Keratinocyte (primary cell): ENCODE measurements at regions not wholly inside any gene's neighbourhood (a gene's known extent, or its start where the extent isn't known, plus 50 kb on each side); places are given as distances from the start of the nearest gene placed in this dataset.

Experiments used
- DNase-seq: peaks from one replicate; pipeline ENCODE4 v3.0.0-alpha.2; 2011; ENCODE audit warnings: low read depth, missing footprints, low spot score
- FAIRE-seq: peaks from 2 replicates; lab custom pipeline; 2011; peaks lifted over from hg19 to GRCh38; lab: Jason Lieb, UNC
- H2AFZ ChIP-seq: 2 replicates; pipeline ENCODE4 v1.6.0; 2012; ENCODE audit warnings: low read length, control low read depth, inconsistent platforms; ENCODE audit not compliant: control insufficient read depth
- H3K27ac ChIP-seq: 2 replicates; pipeline ENCODE4 v1.5.1; 2011; ENCODE audit warnings: low read length; ENCODE audit not compliant: control insufficient read depth, insufficient read depth
- H3K27me3 ChIP-seq: 3 replicates; pipeline ENCODE4 v1.6.0; 2011; ENCODE audit warnings: low read length; ENCODE audit not compliant: control insufficient read depth, insufficient read depth; ENCODE audit errors: extremely low read depth
- H3K36me3 ChIP-seq, 2 experiments: 2 replicates in 1 of 2; 3 replicates in 1 of 2; pipeline ENCODE4 v1.5.1; 2011; ENCODE audit warnings: low read length in 2 of 2, mild to moderate bottlenecking in 1 of 2; ENCODE audit not compliant: control insufficient read depth in 2 of 2, insufficient read depth in 2 of 2; ENCODE audit errors: extremely low read depth in 1 of 2
- H3K4me1 ChIP-seq: 3 replicates; pipeline ENCODE4 v1.5.1; 2011; ENCODE audit warnings: low read length; ENCODE audit not compliant: control insufficient read depth, insufficient read depth; ENCODE audit errors: extremely low read depth
- H3K4me2 ChIP-seq: 3 replicates; pipeline ENCODE4 v1.6.0; 2011; ENCODE audit warnings: low read depth, low read length; ENCODE audit not compliant: control insufficient read depth, insufficient read depth; ENCODE audit errors: extremely low read depth
- H3K4me3 ChIP-seq, 3 experiments: fragments of 200-600 bp in 1 of 3; sonication (generic) in 1 of 3; 2 replicates in 2 of 3; 3 replicates in 1 of 3; pipeline ENCODE4 v1.5.1; 2011 to 2016; ENCODE audit warnings: low read length in 3 of 3, mild to moderate bottlenecking in 3 of 3, control low read depth in 2 of 3, inconsistent platforms in 1 of 3, low read depth in 1 of 3, mixed read lengths in 1 of 3, mixed run types in 1 of 3, moderate library complexity in 1 of 3; ENCODE audit not compliant: control insufficient read depth in 2 of 3, insufficient read depth in 2 of 3; ENCODE audit errors: extremely low read depth in 1 of 3
- H3K79me2 ChIP-seq: 2 replicates; pipeline ENCODE4 v1.6.0; 2012; ENCODE audit warnings: low read length; ENCODE audit not compliant: control insufficient read depth, insufficient read depth
- H3K9ac ChIP-seq: 3 replicates; pipeline ENCODE4 v1.6.0; 2011; ENCODE audit warnings: low read length; ENCODE audit not compliant: control insufficient read depth, insufficient read depth; ENCODE audit errors: extremely low read depth
- H3K9me1 ChIP-seq: 3 replicates; pipeline ENCODE4 v1.6.0; 2011; ENCODE audit warnings: low read length; ENCODE audit not compliant: control insufficient read depth, insufficient read depth; ENCODE audit errors: extremely low read depth
- H3K9me3 ChIP-seq: 2 replicates; pipeline ENCODE4 v1.5.1; 2012; ENCODE audit warnings: low read depth, low read length; ENCODE audit not compliant: control insufficient read depth
- H4K20me1 ChIP-seq: 3 replicates; pipeline ENCODE4 v1.6.0; 2011; ENCODE audit warnings: low read length; ENCODE audit not compliant: control insufficient read depth, insufficient read depth; ENCODE audit errors: extremely low read depth
- CTCF ChIP-seq, 3 experiments: IDR thresholded peaks in 1 of 3; conservative IDR thresholded peaks in 1 of 3; optimal IDR thresholded peaks in 1 of 3; 2 replicates in 2 of 3; 3 replicates in 1 of 3; pipeline versions ENCODE3 to v1.5.1; 2011; ENCODE audit warnings: low read length in 3 of 3, mild to moderate bottlenecking in 3 of 3, moderate library complexity in 2 of 3, control low read depth in 1 of 3, inconsistent platforms in 1 of 3; ENCODE audit not compliant: insufficient read depth in 2 of 3; ENCODE audit errors: extremely low read depth in 1 of 3
- EZH2 ChIP-seq: IDR thresholded peaks from one replicate; pipeline ENCODE4 v1.6.1; 2012; ENCODE audit warnings: inconsistent platforms, mild to moderate bottlenecking, low read length, moderate library complexity
- dilution Hi-C: fragments of 300-500 bp; cut with MboI; formaldehyde crosslinking; loops from one replicate; pipeline ENCODE4 v1.7.0; 2020; ENCODE audit warnings: low sequenced_read_pairs; ENCODE audit not compliant: extremely low pct_ligation_motif_present

- Histone ChIP-seq H4K20me1 (no peaks in the 10 kb centered on the region), H3K27me3 (no peaks in the 10 kb centered on the region), H3K9me1 (no peaks in the 10 kb centered on the region), H3K4me1 (no peaks in the 10 kb centered on the region), H3K9me3 (no peaks in the 10 kb centered on the region), H3K27ac (no peak overlapping the region), H3K9ac (no peak overlapping the region), H3K4me3 (no peak overlapping the region), H3K79me2 (no peaks in the 10 kb centered on the region), H3K36me3 (no peaks in the 10 kb centered on the region), H2AFZ (no peak overlapping the region), H3K4me2 (no peak overlapping the region)
- dilution Hi-C loops, result no loop called here
- TF ChIP-seq CTCF (optimal IDR thresholded peaks at IDR 0.05 in 1 of 3, IDR thresholded peaks at IDR 0.05 in 1 of 3, conservative IDR thresholded peaks at IDR 0.05 in 1 of 3; ENCODE audit: extremely low read depth in 1 of 3, insufficient read depth in 2 of 3, low read length in 3 of 3) (no peak), EZH2 (no peak)
- FAIRE-seq (no peak), DNase-seq (no peak)
These were observed 288.8 kb upstream of the LRRC7 start for GRCh38 chr1:69278923-69279322.

GRCh38 chr1:69283516-69283915 is 284.2 kb upstream of the LRRC7 start:
- no peaks in the 10 kb centered on the region for H3K9me3 ChIP-seq
- no peaks in the 10 kb centered on the region for H3K9me1 ChIP-seq
- no peaks in the 10 kb centered on the region for H3K36me3 ChIP-seq
- no peaks in the 10 kb centered on the region for H3K27me3 ChIP-seq
- H4K20me1 ChIP-seq, result no peaks in the 10 kb centered on the region
- DNase-seq (no peak), FAIRE-seq (no peak)
- H3K4me3 ChIP-seq, result no peak overlapping the region
- dilution Hi-C loops, result no loop called here
- no peak overlapping the region for H3K4me2 ChIP-seq
- no peak overlapping the region for H3K27ac ChIP-seq
- no peak for TF ChIP-seq CTCF (optimal IDR thresholded peaks at IDR 0.05 in 1 of 3, IDR thresholded peaks at IDR 0.05 in 1 of 3, conservative IDR thresholded peaks at IDR 0.05 in 1 of 3; ENCODE audit: extremely low read depth in 1 of 3, insufficient read depth in 2 of 3, low read length in 3 of 3)
- H3K79me2 ChIP-seq, result no peaks in the 10 kb centered on the region
- H3K4me1 ChIP-seq, result no peaks in the 10 kb centered on the region
- no peak overlapping the region for H3K9ac ChIP-seq
- no peak overlapping the region for H2AFZ ChIP-seq
